Vagina (tissue), 2 donors: ENCODE measurements at regions not wholly inside any gene's neighbourhood (a gene's known extent, or its start where the extent isn't known, plus 50 kb on each side); places are given as distances from the start of the nearest gene placed in this dataset.
"Not testable (repeated sequence)": the region's sequence is repeated elsewhere in the genome, so short reads cannot be mapped to it uniquely, and the experiment has no call there.

Experiments used
- DNase-seq, 2 donors: peaks; one replicate each; pipeline ENCODE4 v3.0.0-alpha.2; 2017; ENCODE audit errors: extremely low spot score in 2 of 2
- H3K27ac ChIP-seq: fragments of 200-600 bp; sonication (generic); one replicate; pipeline ENCODE4 v1.5.1; 2019
- H3K27me3 ChIP-seq: fragments of 200-600 bp; sonication (generic); one replicate; pipeline ENCODE4 v1.5.1; 2019
- H3K36me3 ChIP-seq, 2 donors: fragments of 200-600 bp; sonication (generic); one replicate each; pipeline ENCODE4 v1.5.1; 2017 to 2019
- H3K4me1 ChIP-seq: fragments of 200-600 bp; sonication (generic); one replicate; pipeline ENCODE4 v1.5.1; 2019
- H3K4me3 ChIP-seq, 2 donors: fragments of 200-600 bp; sonication (generic); 1 replicate in 1 of 2; 2 replicates in 1 of 2; pipeline ENCODE4 v1.5.1; 2016 to 2019
- H3K9me3 ChIP-seq: fragments of 200-600 bp; sonication (generic); one replicate; pipeline ENCODE4 v1.5.1; 2019
- CTCF ChIP-seq, 3 experiments: fragments of 450-650 bp in 2 of 3; fragments of 200-600 bp in 1 of 3; sonication (generic) in 1 of 3; IDR thresholded peaks; one replicate each; pipeline ENCODE4 v1.5.1; 2017 to 2019; ENCODE audit warnings: antibody characterized with exemption in 3 of 3, mild to moderate bottlenecking in 2 of 3, moderate library complexity in 2 of 3
- POLR2A ChIP-seq, 2 donors: fragments of 450-650 bp; IDR thresholded peaks; one replicate each; pipeline ENCODE4 v1.6.1; 2017; ENCODE audit warnings: antibody characterized with exemption in 2 of 2, mild to moderate bottlenecking in 2 of 2, moderate library complexity in 2 of 2
- POLR2AphosphoS5 ChIP-seq, 2 donors: sonication (generic); formaldehyde crosslinking; IDR thresholded peaks; one replicate each; pipeline ENCODE4 v1.9.0; 2017; ENCODE audit warnings: antibody characterized with exemption in 2 of 2, mild to moderate bottlenecking in 2 of 2, low read depth in 1 of 2; ENCODE audit not compliant: insufficient read depth in 1 of 2
- intact Hi-C: fragments of 100-400 bp; cut with DNase I; formaldehyde crosslinking; loops from one replicate; pipeline ENCODE4 v1.15.1; 2023

- no peaks in the 10 kb centered on the region for H3K36me3 ChIP-seq
- no peaks in the 10 kb centered on the region for H3K27me3 ChIP-seq
- no peak overlapping the region for H3K4me3 ChIP-seq
- H3K4me1 ChIP-seq, result no peaks in the 10 kb centered on the region
- intact Hi-C loops, result no loop called here
- no peaks in the 10 kb centered on the region for H3K9me3 ChIP-seq
- no peak overlapping the region for H3K27ac ChIP-seq
- no peak for DNase-seq
- TF ChIP-seq POLR2A (IDR thresholded peaks at IDR 0.05) (no peak), CTCF (IDR thresholded peaks at IDR 0.05) (no peak), POLR2AphosphoS5 (IDR thresholded peaks at IDR 0.05; ENCODE audit: insufficient read depth in 1 of 2, low read depth in 1 of 2) (no peak)
Measured at GRCh38 chr3:96657710-96658109, 156.7 kb upstream of the EPHA6 start.

GRCh38 chr3:96671861-96672595 is 142.4 kb upstream of the EPHA6 start:
- H3K36me3 ChIP-seq, H3K27ac ChIP-seq, intact Hi-C loops, H3K4me3 ChIP-seq, H3K27me3 ChIP-seq, H3K9me3 ChIP-seq, DNase-seq, H3K4me1 ChIP-seq: not testable (repeated sequence)

- Histone ChIP-seq H3K4me1 (no peaks in the 10 kb centered on the region), H3K9me3 (no peaks in the 10 kb centered on the region), H3K36me3 (no peaks in the 10 kb centered on the region), H3K27me3 (no peaks in the 10 kb centered on the region), H3K27ac (no peak overlapping the region), H3K4me3 (no peak overlapping the region)
- no peak for TF ChIP-seq POLR2A (IDR thresholded peaks at IDR 0.05)
- TF ChIP-seq CTCF (IDR thresholded peaks at IDR 0.05), result no peak
- TF ChIP-seq POLR2AphosphoS5 (IDR thresholded peaks at IDR 0.05; ENCODE audit: insufficient read depth in 1 of 2, low read depth in 1 of 2), result no peak
- intact Hi-C loops, result no loop called here
- DNase-seq, result no peak
Measured at GRCh38 chr3:96677156-96677555, 137.2 kb upstream of the EPHA6 start.

- H3K4me3 ChIP-seq, result no peak overlapping the region
- H3K27me3 ChIP-seq, result no peaks in the 10 kb centered on the region
- H3K4me1 ChIP-seq, result no peaks in the 10 kb centered on the region
- no peak for TF ChIP-seq POLR2AphosphoS5 (IDR thresholded peaks at IDR 0.05; ENCODE audit: insufficient read depth in 1 of 2, low read depth in 1 of 2)
- H3K36me3 ChIP-seq, result no peaks in the 10 kb centered on the region
- no peak for DNase-seq
- no peaks in the 10 kb centered on the region for H3K9me3 ChIP-seq
- no peak overlapping the region for H3K27ac ChIP-seq
- intact Hi-C loops, result no loop called here
Measured at GRCh38 chr3:96678325-96678724, 136.1 kb upstream of the EPHA6 start.

- no peak overlapping the region for H3K4me3 ChIP-seq
- no peaks in the 10 kb centered on the region for H3K27me3 ChIP-seq
- H3K36me3 ChIP-seq, result no peaks in the 10 kb centered on the region
- no peak for DNase-seq
- no peak for TF ChIP-seq POLR2A (IDR thresholded peaks at IDR 0.05)
- TF ChIP-seq POLR2AphosphoS5 (IDR thresholded peaks at IDR 0.05; ENCODE audit: insufficient read depth in 1 of 2, low read depth in 1 of 2), result no peak
- TF ChIP-seq CTCF (IDR thresholded peaks at IDR 0.05), result no peak
- no peak overlapping the region for H3K27ac ChIP-seq
- intact Hi-C loops, result no loop called here
- no peaks in the 10 kb centered on the region for H3K9me3 ChIP-seq
- H3K4me1 ChIP-seq, result no peaks in the 10 kb centered on the region
Measured at GRCh38 chr3:96700322-96701315, 113.8 kb upstream of the EPHA6 start.

GRCh38 chr3:96705895-96706294 is 108.5 kb upstream of the EPHA6 start:
- Histone ChIP-seq H3K36me3 (no peaks in the 10 kb centered on the region), H3K4me3 (no peak overlapping the region), H3K4me1 (no peaks in the 10 kb centered on the region), H3K9me3 (no peaks in the 10 kb centered on the region), H3K27ac (no peak overlapping the region), H3K27me3 (no peaks in the 10 kb centered on the region)
- no peak for TF ChIP-seq POLR2AphosphoS5 (IDR thresholded peaks at IDR 0.05; ENCODE audit: insufficient read depth in 1 of 2, low read depth in 1 of 2)
- no peak for TF ChIP-seq POLR2A (IDR thresholded peaks at IDR 0.05)
- TF ChIP-seq CTCF (IDR thresholded peaks at IDR 0.05), result no peak
- DNase-seq, result no peak
- intact Hi-C loops, result no loop called here
